Skin epidermis (tissue), 12 donors: ENCODE measurements at regions not wholly inside any gene's neighbourhood (a gene's known extent, or its start where the extent isn't known, plus 50 kb on each side); places are given as distances from the start of the nearest gene placed in this dataset.

Experiments used
- H3K27ac ChIP-seq, 21 experiments: fragments of 200-600 bp; sonication (generic) in 11 of 21; one replicate each; pipeline ENCODE4 v1.5.0; 2020; ENCODE audit warnings: mild to moderate bottlenecking in 3 of 21, inconsistent platforms in 2 of 21, moderate library complexity in 2 of 21
- H3K4me3 ChIP-seq, 7 experiments: fragments of 200-600 bp; sonication (generic) in 2 of 7; one replicate each; pipeline ENCODE4 v1.5.0; 2020; ENCODE audit warnings: inconsistent platforms in 2 of 7, mild to moderate bottlenecking in 2 of 7, moderate library complexity in 1 of 7

- Histone ChIP-seq H3K4me3 (no peak overlapping the region), H3K27ac (no peak overlapping the region)
Observed at GRCh38 chr11:115740324-115740723, 236.1 kb upstream of the CADM1 start.

GRCh38 chr11:115739878-115740277 lies 235.7 kb upstream of the CADM1 start:
- no peak overlapping the region for H3K27ac ChIP-seq
- H3K4me3 ChIP-seq, result no peak overlapping the region

- no peak overlapping the region for H3K4me3 ChIP-seq
- no peak overlapping the region for H3K27ac ChIP-seq
Observed at GRCh38 chr11:115739146-115739545, 234.9 kb upstream of the CADM1 start.

- Histone ChIP-seq H3K27ac (no peak overlapping the region), H3K4me3 (no peak overlapping the region)
Observed at GRCh38 chr11:115737875-115738274, 233.7 kb upstream of the CADM1 start.

- Histone ChIP-seq H3K27ac (no peak overlapping the region), H3K4me3 (no peak overlapping the region)
Observed at GRCh38 chr11:115736146-115736545, 231.9 kb upstream of the CADM1 start.

GRCh38 chr11:115724666-115725065 lies 220.5 kb upstream of the CADM1 start:
- Histone ChIP-seq H3K4me3 (no peak overlapping the region), H3K27ac (peak overlapping the region in 1 of 21 experiments; percentile 34)

- H3K27ac ChIP-seq, result no peak overlapping the region
Observed at GRCh38 chr11:115722711-115723110, 218.5 kb upstream of the CADM1 start.

GRCh38 chr11:115721296-115721995 lies 217.2 kb upstream of the CADM1 start:
- Histone ChIP-seq H3K27ac (no peak overlapping the region), H3K4me3 (no peak overlapping the region)

More at GRCh38 chr11:115722711-115723110, 218.5 kb upstream of the CADM1 start:
- H3K4me3 ChIP-seq, result no peak overlapping the region

- Histone ChIP-seq H3K4me3 (no peak overlapping the region), H3K27ac (no peak overlapping the region)
Observed at GRCh38 chr11:115720602-115721245, 216.5 kb upstream of the CADM1 start.

- H3K4me3 ChIP-seq, result no peak overlapping the region
Observed at GRCh38 chr11:115718945-115719344, 214.7 kb upstream of the CADM1 start.

GRCh38 chr11:115718106-115718505 lies 213.9 kb upstream of the CADM1 start:
- H3K27ac ChIP-seq, result no peak overlapping the region

More at GRCh38 chr11:115718945-115719344, 214.7 kb upstream of the CADM1 start:
- H3K27ac ChIP-seq, result no peak overlapping the region

GRCh38 chr11:115716601-115717529 lies 212.7 kb upstream of the CADM1 start:
- Histone ChIP-seq H3K27ac (no peak overlapping the region), H3K4me3 (no peak overlapping the region)

More at GRCh38 chr11:115718106-115718505, 213.9 kb upstream of the CADM1 start:
- H3K4me3 ChIP-seq, result no peak overlapping the region

- no peak overlapping the region for H3K4me3 ChIP-seq
- H3K27ac ChIP-seq, result no peak overlapping the region
Observed at GRCh38 chr11:115716080-115716479, 211.9 kb upstream of the CADM1 start.

- H3K27ac ChIP-seq, result no peak overlapping the region
- no peak overlapping the region for H3K4me3 ChIP-seq
Observed at GRCh38 chr11:115715251-115715770, 211.1 kb upstream of the CADM1 start.

- H3K27ac ChIP-seq, result no peak overlapping the region
Observed at GRCh38 chr11:115712296-115712695, 208.1 kb upstream of the CADM1 start.

GRCh38 chr11:115710980-115711379 lies 206.8 kb upstream of the CADM1 start:
- Histone ChIP-seq H3K4me3 (no peak overlapping the region), H3K27ac (no peak overlapping the region)

More at GRCh38 chr11:115712296-115712695, 208.1 kb upstream of the CADM1 start:
- H3K4me3 ChIP-seq, result no peak overlapping the region

GRCh38 chr11:115710426-115710825 lies 206.2 kb upstream of the CADM1 start:
- H3K4me3 ChIP-seq, result no peak overlapping the region
- H3K27ac ChIP-seq, result no peak overlapping the region

GRCh38 chr11:115709297-115709696 lies 205.1 kb upstream of the CADM1 start:
- Histone ChIP-seq H3K27ac (peak overlapping the region in 1 of 21 experiments; percentile 59), H3K4me3 (no peak overlapping the region)

- no peak overlapping the region for H3K4me3 ChIP-seq
Observed at GRCh38 chr11:115707180-115707905, 203.1 kb upstream of the CADM1 start.

More at GRCh38 chr11:115707180-115707905, 203.1 kb upstream of the CADM1 start:
- H3K27ac ChIP-seq, result peak overlapping the region in 3 of 21 experiments; percentile 23 to 44 (median 33)
